H1 (cell line): ENCODE measurements at regions not wholly inside any gene's neighbourhood (a gene's known extent, or its start where the extent isn't known, plus 50 kb on each side); places are given as distances from the start of the nearest gene placed in this dataset.

ENCODE experiments used
- CTCF ChIA-PET: fragments of 300-600 bp; sonication (Branson Sonifier 250); formaldehyde crosslinking; loops from one replicate; lab custom pipeline; 2021; ENCODE audit not compliant: partially characterized antibody; lab: Charles Lee
- POLR2A ChIA-PET: fragments of 300-600 bp; sonication (Branson Sonifier 250); formaldehyde crosslinking; loops from one replicate; lab custom pipeline; 2021; ENCODE audit warnings: inconsistent platforms; ENCODE audit not compliant: partially characterized antibody; lab: Charles Lee
- DNase-seq, 2 experiments: peaks; one replicate each; pipeline versions ENCODE4 v3.0.0 to v3.0.0-alpha.2; 2010 to 2022; ENCODE audit warnings: low spot score in 2 of 2, low read depth in 1 of 2, mixed read lengths in 1 of 2
- FAIRE-seq: peaks from 2 replicates; lab custom pipeline; 2011; peaks lifted over from hg19 to GRCh38; lab: Jason Lieb, UNC
- H2AFZ ChIP-seq: 2 replicates; pipeline ENCODE4 v1.8.1; 2012; ENCODE audit warnings: low read length, inconsistent platforms
- H2AK5ac ChIP-seq: 2 replicates; pipeline ENCODE4 v1.6.1; 2013; ENCODE audit warnings: low read depth, low read length
- H2BK120ac ChIP-seq: replicated peaks from 2 replicates; pipeline ENCODE3; 2013; ENCODE audit warnings: low read depth, low read length, inconsistent platforms
- H2BK12ac ChIP-seq: 2 replicates; pipeline ENCODE4 v1.6.1; 2013; ENCODE audit warnings: low read depth, low read length
- H2BK15ac ChIP-seq: 2 replicates; pipeline ENCODE4 v1.6.1; 2013; ENCODE audit warnings: low read length
- H2BK20ac ChIP-seq: 2 replicates; pipeline ENCODE4 v1.6.1; 2013; ENCODE audit warnings: low read length
- H2BK5ac ChIP-seq: 2 replicates; pipeline ENCODE4 v1.6.1; 2013; ENCODE audit warnings: low read depth, low read length
- H3K14ac ChIP-seq: 2 replicates; pipeline ENCODE4 v1.6.1; 2013; ENCODE audit warnings: inconsistent platforms; ENCODE audit not compliant: insufficient read length
- H3K18ac ChIP-seq: 2 replicates; pipeline ENCODE4 v1.6.1; 2013; ENCODE audit warnings: low read length; ENCODE audit errors: extremely low read depth
- H3K23ac ChIP-seq: 2 replicates; pipeline ENCODE4 v1.6.1; 2013; ENCODE audit warnings: inconsistent platforms; ENCODE audit not compliant: insufficient read length
- H3K23me2 ChIP-seq: 2 replicates; pipeline ENCODE4 v1.6.1; 2013; ENCODE audit warnings: low read depth, low read length
- H3K27ac ChIP-seq: 2 replicates; pipeline ENCODE4 v1.6.1; 2011; ENCODE audit warnings: low read depth, low read length, inconsistent platforms
- H3K27me3 ChIP-seq, 4 experiments: replicated peaks in 1 of 4; 1 replicate in 1 of 4; 2 replicates in 3 of 4; pipeline versions ENCODE4 v1.6.1 to v1.8.1; 2011 to 2013; ENCODE audit warnings: low read length in 3 of 4, mild to moderate bottlenecking in 3 of 4, inconsistent platforms in 2 of 4, mixed read lengths in 2 of 4, moderate library complexity in 1 of 4; ENCODE audit not compliant: control insufficient read depth in 3 of 4, insufficient read depth in 3 of 4; ENCODE audit errors: extremely low read depth in 1 of 4
- H3K36me3 ChIP-seq, 4 experiments: 2 replicates each; pipeline versions ENCODE4 v1.6.1 to v1.8.1; 2011 to 2013; ENCODE audit warnings: mild to moderate bottlenecking in 4 of 4, low read length in 3 of 4, moderate library complexity in 2 of 4, control low read depth in 1 of 4, inconsistent platforms in 1 of 4; ENCODE audit not compliant: insufficient read depth in 4 of 4, control insufficient read depth in 2 of 4
- H3K4ac ChIP-seq: replicated peaks from 2 replicates; pipeline ENCODE3; 2013; ENCODE audit warnings: low read length, low read depth, mixed read lengths, inconsistent platforms; ENCODE audit not compliant: insufficient read length
- H3K4me1 ChIP-seq, 4 experiments: replicated peaks in 1 of 4; 1 replicate in 1 of 4; 2 replicates in 3 of 4; pipeline versions ENCODE4 v1.6.1 to v1.8.1; 2011 to 2013; ENCODE audit warnings: low read length in 3 of 4, inconsistent platforms in 2 of 4, mixed read lengths in 1 of 4; ENCODE audit not compliant: insufficient read depth in 4 of 4, control insufficient read depth in 3 of 4
- H3K4me2 ChIP-seq, 2 experiments: 2 replicates each; pipeline versions ENCODE4 v1.6.1 to v1.8.1; 2011 to 2013; ENCODE audit warnings: low read depth in 2 of 2, low read length in 2 of 2, control low read depth in 1 of 2, inconsistent platforms in 1 of 2, mild to moderate bottlenecking in 1 of 2; ENCODE audit not compliant: insufficient read depth in 1 of 2
- H3K4me3 ChIP-seq, 4 experiments: fragments of 200-600, 300-600 bp in 1 of 4; sonication (generic), shearing (Covaris generic), sonication (Bioruptor Twin) in 1 of 4; 2 replicates each; pipeline versions ENCODE4 v1.5.1 to v1.8.1; 2011 to 2016; ENCODE audit warnings: low read length in 4 of 4, low read depth in 3 of 4, control low read depth in 2 of 4, inconsistent platforms in 2 of 4, mild to moderate bottlenecking in 2 of 4, mixed read lengths in 1 of 4, moderate library complexity in 1 of 4; ENCODE audit not compliant: insufficient read depth in 2 of 4; ENCODE audit errors: extremely low read depth in 1 of 4
- H3K56ac ChIP-seq: replicated peaks from 2 replicates; pipeline ENCODE3; 2013; ENCODE audit warnings: low read depth, mild to moderate bottlenecking, mixed read lengths, low read length, inconsistent platforms; ENCODE audit not compliant: insufficient read length
- H3K79me1 ChIP-seq: 2 replicates; pipeline ENCODE4 v1.6.1; 2013; ENCODE audit warnings: low read depth, low read length, control low read depth
- H3K79me2 ChIP-seq, 2 experiments: 2 replicates each; pipeline versions ENCODE4 v1.6.1 to v1.8.1; 2012 to 2013; ENCODE audit warnings: low read length in 2 of 2, mild to moderate bottlenecking in 2 of 2, inconsistent platforms in 1 of 2; ENCODE audit not compliant: insufficient read depth in 2 of 2, control insufficient read depth in 1 of 2
- H3K9ac ChIP-seq, 4 experiments: replicated peaks in 1 of 4; 1 replicate in 1 of 4; 2 replicates in 3 of 4; pipeline versions ENCODE4 v1.6.1 to v1.8.1; 2011 to 2013; ENCODE audit warnings: low read depth in 3 of 4, low read length in 3 of 4, control low read depth in 2 of 4, mild to moderate bottlenecking in 2 of 4, moderate library complexity in 2 of 4, inconsistent platforms in 1 of 4; ENCODE audit errors: extremely low read depth in 1 of 4
- H3K9me3 ChIP-seq, 2 experiments: 2 replicates each; pipeline versions ENCODE4 v1.6.1 to v1.8.1; 2012 to 2013; ENCODE audit warnings: mild to moderate bottlenecking in 2 of 2, moderate library complexity in 2 of 2, control low read depth in 1 of 2, inconsistent platforms in 1 of 2, low read depth in 1 of 2, low read length in 1 of 2, mixed read lengths in 1 of 2; ENCODE audit not compliant: insufficient read depth in 2 of 2
- H4K20me1 ChIP-seq, 2 experiments: replicated peaks in 1 of 2; 2 replicates each; pipeline versions ENCODE3 to v1.8.1; 2011 to 2013; ENCODE audit warnings: inconsistent platforms in 2 of 2, low read length in 2 of 2, mild to moderate bottlenecking in 1 of 2; ENCODE audit not compliant: insufficient read depth in 2 of 2, control insufficient read depth in 1 of 2
- H4K5ac ChIP-seq: 2 replicates; pipeline ENCODE4 v1.6.1; 2013; ENCODE audit warnings: low read length, low read depth, mixed read lengths, inconsistent platforms; ENCODE audit not compliant: insufficient read length
- H4K8ac ChIP-seq: 2 replicates; pipeline ENCODE4 v1.8.0; 2013; ENCODE audit warnings: mild to moderate bottlenecking, moderate library complexity, low read length, inconsistent platforms; ENCODE audit not compliant: insufficient read depth; ENCODE audit errors: extremely low read depth
- H4K91ac ChIP-seq: replicated peaks from 2 replicates; pipeline ENCODE3; 2013; ENCODE audit warnings: low read length, mixed read lengths, inconsistent platforms; ENCODE audit not compliant: insufficient read length
- KDM1A ChIP-seq: fragments of 200-600, 300-600 bp; sonication (generic); IDR thresholded peaks from 2 replicates; pipeline ENCODE4 v1.7.1; 2016; ENCODE audit warnings: mild to moderate bottlenecking, low read length, borderline replicate concordance
- SUZ12 ChIP-seq: fragments of 200-600 bp; sonication (generic); IDR thresholded peaks from 2 replicates; pipeline ENCODE4 v1.6.1; 2012; ENCODE audit warnings: mild to moderate bottlenecking, inconsistent platforms, low read length, moderate library complexity, mixed read lengths
- WGBS, 2 experiments: shearing (Covaris generic) in 1 of 2; methylation state at CpG; one replicate each; pipeline versions ENCODE4 v1.1.6 to v1.1.7; 2013 to 2015; ENCODE audit warnings: low lambda C conversion rate in 2 of 2, mixed read lengths in 2 of 2, inconsistent platforms in 1 of 2, low coverage in 1 of 2, missing lambda C conversion rate in 1 of 2; ENCODE audit not compliant: insufficient replicate concordance in 2 of 2, insufficient coverage in 1 of 2, insufficient read length in 1 of 2; ENCODE audit errors: extremely low coverage in 1 of 2, missing lambda C conversion rate in 1 of 2; 5-methylcytosine and 5-hydroxymethylcytosine counted together

DNA sequence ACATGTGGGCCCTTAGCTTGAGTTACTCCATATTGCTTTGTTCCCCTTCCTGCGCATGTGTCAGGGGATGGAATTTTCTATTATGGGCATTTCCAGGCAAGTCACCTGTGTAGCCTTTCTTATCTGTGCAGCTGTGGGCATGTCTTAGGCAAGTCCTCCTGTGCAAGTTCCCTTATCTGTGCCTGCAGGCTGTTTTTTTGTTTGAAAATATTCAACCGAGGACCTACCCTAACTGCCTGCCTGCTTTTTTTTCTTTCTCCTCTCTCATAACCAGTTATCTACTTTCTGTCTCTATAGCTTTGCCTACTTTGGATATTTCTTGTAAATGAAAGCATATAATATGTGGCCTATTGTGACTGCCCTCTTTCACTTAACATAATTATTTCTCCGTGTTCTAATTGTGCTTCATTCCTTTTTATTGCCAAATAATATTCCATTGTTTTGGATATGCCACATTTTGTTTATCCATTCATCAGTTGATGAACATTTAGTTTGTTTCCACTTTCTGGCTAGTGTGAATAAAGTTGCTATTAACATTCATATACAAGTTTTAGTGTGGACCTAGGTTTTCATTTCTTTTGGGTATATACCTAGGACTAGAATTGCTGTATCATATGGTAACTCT is 83.6 kb upstream of the CADM1 start:
- POLR2A ChIA-PET, result no interaction called here
- WGBS, 2 experiments, result 88% methylated on average over 3 of the region's 3 CpGs; no CpG with 5 or more reads in 1 of the 2 experiments

More for the DNA sequence above, 83.6 kb upstream of the CADM1 start:
- no peak for DNase-seq
- Histone ChIP-seq H3K23me2 (no peaks in the 10 kb centered on the region), H3K18ac (no peak overlapping the region), H3K4me2 (no peak overlapping the region), H4K91ac (no peak overlapping the region), H3K79me1 (no peaks in the 10 kb centered on the region), H2AFZ (no peak overlapping the region), H2AK5ac (no peak overlapping the region), H3K9me3 (peaks cover 3 to 6% of the 10 kb centered on the region in 2 experiments; a peak in 1 of 4 replicates), H3K4me1 (peaks cover 0 to 4% (median 3%) of the 10 kb centered on the region in 4 experiments; a peak in 3 of 7 replicates), H3K4ac (no peak overlapping the region), H4K20me1 (no peaks in the 10 kb centered on the region), H3K27ac (no peak overlapping the region), H4K5ac (no peak overlapping the region), H3K27me3 (no peaks in the 10 kb centered on the region), H3K56ac (no peak overlapping the region), H3K79me2 (no peaks in the 10 kb centered on the region), H4K8ac (no peak overlapping the region), H2BK5ac (no peak overlapping the region), H3K14ac (no peak overlapping the region), H2BK20ac (no peak overlapping the region), H2BK120ac (no peak overlapping the region), H3K4me3 (no peak overlapping the region), H3K9ac (no peak overlapping the region), H3K23ac (no peak overlapping the region), H2BK12ac (no peak overlapping the region), H2BK15ac (no peak overlapping the region), H3K36me3 (no peaks in the 10 kb centered on the region)
- FAIRE-seq, result no peak
- TF ChIP-seq KDM1A, result peak; percentile 53; the same call in 1 of the 2 replicates
- no peak for TF ChIP-seq SUZ12
- CTCF ChIA-PET, result interaction anchor here (0.8 to 1.1 kb wide), 2 partner anchors 13 to 31 kb away, joined by 3 read pairs; no protein-coding TSS in a partner anchor
